NCI-H2107 treated with DMSO at 0.1 percent for 48 hours (cell line): ENCODE measurements at regions not wholly inside any gene's neighbourhood (a gene's known extent, or its start where the extent isn't known, plus 50 kb on each side); places are given as distances from the start of the nearest gene placed in this dataset.
A peak's percentile ranks its signal among the peaks of the same experiment; 100 is the strongest.

Source experiments
- DNase-seq: peaks from one replicate; lab custom pipeline; 2025; ENCODE audit not compliant: unreplicated experiment; lab: John Stamatoyannopoulos, UW

- no peak for DNase-seq
These were observed 221.1 kb upstream of the THBS1 start for GRCh38 chr15:39359771-39360170.

GRCh38 chr15:39360452-39360851, 220.4 kb upstream of the THBS1 start:
- DNase-seq, result no peak

GRCh38 chr15:39361497-39361896, 219.4 kb upstream of the THBS1 start:
- DNase-seq, result no peak

DNA sequence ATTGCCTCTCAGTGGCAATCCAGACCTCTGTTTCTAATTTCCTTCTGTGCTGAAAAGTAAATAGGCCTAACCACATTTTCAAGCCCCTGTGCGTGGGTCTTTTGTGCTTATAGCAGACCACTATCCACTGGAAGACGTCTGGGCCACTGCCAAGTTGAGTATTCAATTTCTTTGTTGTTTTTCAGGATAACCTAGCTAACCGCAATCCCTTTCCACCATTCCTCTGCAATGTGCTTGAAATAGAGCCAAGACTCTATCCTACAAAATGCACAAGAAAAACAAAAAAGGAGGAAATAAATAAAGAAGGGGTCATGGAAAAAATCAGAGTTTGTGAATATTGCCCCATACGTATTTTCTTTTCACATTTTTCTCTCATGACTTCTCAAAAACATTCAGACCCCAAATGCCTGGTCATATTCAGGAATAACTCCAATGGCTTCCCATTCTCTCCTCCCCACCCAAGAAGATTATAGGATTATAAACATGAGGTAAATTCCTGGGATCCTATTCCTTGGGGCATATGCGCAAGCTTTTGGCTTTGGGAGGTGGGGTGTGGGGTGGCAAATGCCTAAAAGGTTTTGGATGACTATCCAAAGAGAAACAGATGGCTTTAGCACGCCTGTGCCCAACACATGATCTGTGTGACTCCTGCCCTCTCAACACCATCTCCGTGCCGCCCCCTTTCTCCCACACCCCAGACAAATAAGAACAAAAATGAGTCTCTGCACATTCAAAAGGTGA, 217.9 kb upstream of the THBS1 start:
- peak; percentile 39 for DNase-seq

DNA sequence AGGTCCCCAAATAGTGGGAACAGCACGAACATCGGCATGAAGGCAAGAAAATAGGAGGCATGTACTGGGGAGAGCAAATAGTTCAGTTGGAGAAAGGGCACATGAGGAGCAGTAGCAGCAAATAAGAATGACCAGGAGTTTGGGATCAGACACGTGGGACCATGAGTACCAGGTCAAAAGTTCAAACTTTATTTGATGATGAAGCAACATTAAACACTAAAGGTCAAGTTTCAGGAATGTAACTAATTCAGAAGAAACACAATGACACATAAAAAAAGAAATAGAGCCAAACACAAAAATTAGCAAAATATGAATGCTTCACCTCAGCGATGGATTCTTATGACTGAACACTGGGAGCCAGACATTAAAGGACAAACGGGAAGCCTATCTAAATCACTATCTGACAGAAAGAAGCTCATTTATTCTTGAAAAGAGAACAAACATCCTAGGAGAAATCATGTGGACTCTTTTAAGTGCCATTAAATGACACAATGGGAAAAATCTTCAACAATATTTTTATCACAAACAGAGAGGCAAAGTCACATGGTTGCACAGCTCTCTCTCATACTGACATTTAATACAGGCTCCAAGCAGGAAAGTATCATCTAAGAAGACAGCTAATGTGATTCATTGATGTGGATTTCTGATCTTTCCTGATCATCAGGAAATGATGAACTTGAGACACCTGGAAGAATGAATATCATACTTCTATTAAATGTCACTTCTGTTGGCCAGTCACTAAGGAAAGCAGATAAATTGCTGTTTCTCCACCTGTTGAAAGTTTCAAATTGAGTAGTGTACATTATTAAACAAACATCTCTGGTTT, 216.9 kb upstream of the THBS1 start:
- DNase-seq, result no peak

DNA sequence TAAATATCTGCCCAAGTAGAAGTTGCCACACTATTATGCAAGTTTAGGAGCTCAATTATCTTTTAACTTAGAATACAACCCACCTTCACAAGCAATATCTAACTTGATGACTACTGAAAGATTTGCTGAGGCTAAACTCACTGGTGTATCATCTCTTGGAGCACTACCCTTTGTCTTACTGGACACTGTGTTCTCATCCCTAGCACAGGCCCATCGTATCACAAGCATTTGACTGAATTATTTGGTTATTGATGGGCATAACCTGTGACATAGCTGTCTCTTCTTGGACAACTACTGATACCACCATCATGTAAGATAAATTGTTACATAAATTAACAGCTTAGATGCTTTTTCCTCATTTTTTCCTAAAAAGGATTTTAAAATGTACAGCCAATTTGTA, 216.2 kb upstream of the THBS1 start:
- DNase-seq, result no peak

- DNase-seq, result no peak
These were observed 215.7 kb upstream of the THBS1 start for GRCh38 chr15:39365161-39365560.

- no peak for DNase-seq
These were observed 215.0 kb upstream of the THBS1 start for GRCh38 chr15:39365873-39366272.

- DNase-seq, result no peak
These were observed 213.3 kb upstream of the THBS1 start for GRCh38 chr15:39367596-39367995.

- DNase-seq, result no peak
These were observed 211.1 kb upstream of the THBS1 start for GRCh38 chr15:39369768-39370167.

DNA sequence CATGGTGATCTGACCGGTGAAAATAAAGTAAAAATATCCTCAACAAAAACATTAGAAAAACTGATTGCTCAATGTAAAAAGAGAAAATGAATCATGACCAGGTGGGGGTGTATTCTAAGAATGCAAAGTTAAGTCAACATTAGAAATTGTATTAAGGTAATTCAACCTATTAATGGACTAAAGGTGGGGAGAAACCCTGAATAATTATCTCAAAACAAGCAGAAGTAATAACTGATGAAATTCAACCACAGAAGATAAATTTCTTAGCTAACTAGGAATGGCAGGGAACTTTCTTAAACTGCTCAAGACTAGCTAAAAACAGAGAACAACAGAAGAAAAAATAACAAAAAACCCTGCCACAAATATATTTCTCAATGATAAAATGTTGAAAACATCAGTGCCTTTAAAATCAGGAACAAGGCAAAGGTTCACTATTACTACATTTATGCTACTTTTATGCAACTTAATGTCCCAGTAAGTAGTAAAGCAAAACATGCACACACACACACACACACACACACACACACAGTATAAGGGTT, 204.4 kb upstream of the THBS1 start:
- DNase-seq, result no peak

DNA sequence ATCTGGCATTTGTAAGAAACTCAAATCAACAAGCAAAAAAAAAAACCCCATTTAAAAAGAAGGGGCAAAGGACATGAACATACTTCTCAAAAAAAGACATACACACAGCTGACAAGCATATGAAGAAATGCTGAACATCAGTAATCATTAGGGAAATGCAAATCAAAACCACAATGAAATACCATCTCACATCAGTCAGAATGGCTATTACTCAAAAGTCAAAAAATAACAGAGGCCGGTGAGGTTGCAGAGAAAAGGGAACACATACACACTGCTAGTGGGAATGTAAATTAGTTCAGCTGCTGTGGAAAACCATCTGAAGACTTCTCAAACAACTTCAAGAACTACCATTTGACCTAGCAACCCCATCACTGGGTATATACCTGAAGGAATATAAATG, 199.4 kb upstream of the THBS1 start:
- DNase-seq, result no peak

DNA sequence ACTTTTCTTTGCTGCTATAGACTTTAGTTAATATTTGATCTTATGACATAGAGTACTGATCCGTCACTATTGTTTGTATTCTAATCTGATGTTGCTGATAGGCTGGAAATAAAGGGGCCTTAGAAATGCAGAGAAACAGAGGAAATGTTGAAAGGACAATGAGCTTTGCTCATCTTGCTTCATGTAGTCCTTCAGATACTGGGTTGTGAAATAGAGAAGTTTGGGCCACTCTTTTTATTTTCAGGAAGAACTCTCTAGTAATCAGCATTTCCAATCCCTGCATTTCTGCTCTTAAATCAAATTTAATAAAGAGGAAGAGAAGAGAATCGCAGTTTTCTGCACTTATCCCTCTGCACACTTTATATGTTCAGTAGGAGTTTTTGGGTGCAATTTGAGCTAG, 192.8 kb upstream of the THBS1 start:
- DNase-seq, result no peak

DNA sequence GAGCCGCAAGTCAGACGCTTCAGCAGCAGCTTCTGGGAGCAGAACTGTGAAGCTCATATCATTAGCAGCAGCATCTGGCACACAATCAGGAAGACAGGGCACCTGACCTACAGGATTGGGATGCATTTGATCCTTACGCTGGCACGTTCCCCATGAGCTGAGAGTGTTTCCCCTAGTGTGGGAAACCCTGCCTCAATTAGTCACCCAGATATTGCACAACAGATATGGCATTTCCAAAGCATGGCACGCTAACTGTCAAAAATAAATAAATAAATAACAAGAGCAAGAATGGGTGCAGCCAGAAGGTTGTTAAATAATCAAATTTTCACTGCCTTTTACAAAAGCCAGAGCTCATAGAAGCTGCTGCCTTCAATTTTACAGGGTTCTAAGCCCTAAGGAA, 189.6 kb upstream of the THBS1 start:
- DNase-seq, result no peak

GRCh38 chr15:39392469-39393047, 188.3 kb upstream of the THBS1 start:
- no peak for DNase-seq

- no peak for DNase-seq
These were observed 187.1 kb upstream of the THBS1 start for GRCh38 chr15:39393575-39394335.

- no peak for DNase-seq
These were observed 186.4 kb upstream of the THBS1 start for GRCh38 chr15:39394496-39394895.

DNA sequence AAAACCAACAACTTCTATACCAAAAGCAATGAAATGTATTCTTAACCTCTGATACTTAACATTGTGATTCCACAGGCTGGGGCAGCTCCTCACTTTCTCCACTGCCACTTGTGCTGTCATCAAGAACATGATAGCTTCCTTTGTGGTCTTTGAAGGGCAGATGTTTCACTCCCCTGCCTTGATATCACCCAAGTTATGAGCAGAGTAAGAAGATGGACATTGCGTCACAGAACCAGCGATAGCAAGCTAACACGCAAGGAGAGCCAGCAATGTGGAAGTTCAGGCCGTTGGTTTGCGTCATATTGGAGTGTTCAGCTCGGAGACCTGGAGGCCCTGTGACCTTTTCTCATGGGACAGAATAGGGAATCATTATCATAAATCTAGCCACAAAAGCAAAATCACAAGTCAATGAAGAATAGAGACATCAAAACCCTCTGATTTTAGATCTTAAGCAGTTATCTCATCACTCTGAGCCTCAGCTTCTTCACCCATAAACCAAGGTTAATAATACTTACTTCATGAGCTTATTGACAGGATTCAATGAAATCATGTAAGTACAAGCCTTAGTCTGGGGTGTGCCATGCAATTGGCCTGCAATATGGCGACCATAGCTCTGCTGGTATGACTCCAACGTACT, 183.8 kb upstream of the THBS1 start:
- no peak for DNase-seq

- DNase-seq, result no peak
These were observed 183.0 kb upstream of the THBS1 start for GRCh38 chr15:39397883-39398282.

- no peak for DNase-seq
These were observed 181.3 kb upstream of the THBS1 start for GRCh38 chr15:39399600-39399999.

GRCh38 chr15:39400002-39400401, 180.9 kb upstream of the THBS1 start:
- DNase-seq, result no peak
